GM23338 (cell line): ENCODE measurements at regions not wholly inside any gene's neighbourhood (a gene's known extent, or its start where the extent isn't known, plus 50 kb on each side); places are given as distances from the start of the nearest gene placed in this dataset.

ENCODE experiments used
- ATAC-seq: fragments of 200-7000 bp; cut with Tn5 transposase; 3 replicates; pipeline ENCODE4 v1.9.1; 2020
- DNase-seq: peaks from one replicate; pipeline ENCODE4 v3.0.0-alpha.2; 2015; ENCODE audit warnings: low spot score
- H2AFZ ChIP-seq: fragments of 200-600 bp; sonication (generic); 2 replicates; pipeline ENCODE4 v1.8.0; 2016; ENCODE audit warnings: antibody characterized with exemption, mild to moderate bottlenecking, moderate library complexity
- H3F3A ChIP-seq: fragments of 200-600 bp; sonication (generic); replicated peaks from 2 replicates; pipeline ENCODE4 v1.8.0; 2017; ENCODE audit warnings: antibody characterized with exemption, mixed run types, low read depth
- H3K27ac ChIP-seq: fragments of 200-600 bp; sonication (generic); 2 replicates; pipeline ENCODE4 v1.6.1; 2016; ENCODE audit warnings: low read depth
- H3K27me3 ChIP-seq: fragments of 200-600 bp; sonication (generic); 2 replicates; pipeline ENCODE4 v1.8.0; 2016; ENCODE audit warnings: mild to moderate bottlenecking, mixed run types, moderate library complexity; ENCODE audit not compliant: insufficient read depth
- H3K36me3 ChIP-seq: fragments of 200-600 bp; sonication (generic); 2 replicates; pipeline ENCODE4 v1.8.0; 2016; ENCODE audit warnings: mild to moderate bottlenecking; ENCODE audit not compliant: insufficient read depth
- H3K4me1 ChIP-seq: fragments of 200-600 bp; sonication (generic); 2 replicates; pipeline ENCODE4 v1.8.0; 2016; ENCODE audit warnings: mild to moderate bottlenecking, moderate library complexity; ENCODE audit not compliant: insufficient read depth
- H3K4me2 ChIP-seq: fragments of 200-600 bp; sonication (generic); 2 replicates; pipeline ENCODE4 v1.7.1; 2017; ENCODE audit warnings: mixed run types
- H3K4me3 ChIP-seq: fragments of 200-600 bp; sonication (generic); 2 replicates; pipeline ENCODE4 v1.6.1; 2016; ENCODE audit warnings: mixed run types
- H3K79me2 ChIP-seq: fragments of 200-600 bp; sonication (generic); replicated peaks from 2 replicates; pipeline ENCODE4 v1.8.0; 2017; ENCODE audit warnings: mild to moderate bottlenecking; ENCODE audit not compliant: insufficient read depth
- H3K9me2 ChIP-seq: fragments of 200-600 bp; sonication (generic); 2 replicates; pipeline ENCODE4 v1.8.0; 2017; ENCODE audit not compliant: insufficient read depth
- H4K20me1 ChIP-seq: fragments of 200-600 bp; sonication (generic); replicated peaks from 2 replicates; pipeline ENCODE4 v1.8.0; 2017; ENCODE audit warnings: mild to moderate bottlenecking; ENCODE audit not compliant: insufficient read depth
- H3K27ac Mint-ChIP-seq: 2 replicates; pipeline ENCODE4 v1.8.0; 2020; ENCODE audit warnings: inconsistent platforms, mild to moderate bottlenecking, moderate library complexity, mixed read lengths
- H3K27me3 Mint-ChIP-seq: 3 replicates; pipeline ENCODE4 v1.8.0; 2022; ENCODE audit warnings: low read depth, mild to moderate bottlenecking, moderate library complexity, mixed read lengths, inconsistent platforms; ENCODE audit not compliant: insufficient read depth, poor library complexity
- H3K36me3 Mint-ChIP-seq: 3 replicates; pipeline ENCODE4 v1.8.0; 2021; ENCODE audit warnings: low read depth, mild to moderate bottlenecking, inconsistent platforms, moderate library complexity, mixed read lengths
- H3K4me1 Mint-ChIP-seq: 3 replicates; pipeline ENCODE4 v1.8.0; 2020; ENCODE audit warnings: mild to moderate bottlenecking, inconsistent platforms, mixed read lengths
- H3K4me3 Mint-ChIP-seq: 3 replicates; pipeline ENCODE4 v1.8.0; 2021; ENCODE audit warnings: moderate library complexity, mild to moderate bottlenecking, inconsistent platforms, mixed read lengths
- H3K9me3 Mint-ChIP-seq: 3 replicates; pipeline ENCODE4 v1.8.0; 2020; ENCODE audit warnings: moderate library complexity, mild to moderate bottlenecking, inconsistent platforms, mixed read lengths
- CREB1 ChIP-seq: fragments of 250-450 bp; sonication (Bioruptor Pico); IDR thresholded peaks from 2 replicates; pipeline ENCODE4 v1.5.0; 2020; ENCODE audit warnings: low read depth, mild to moderate bottlenecking, moderate library complexity
- ETS1 ChIP-seq: IDR thresholded peaks from 2 replicates; pipeline ENCODE4 v1.6.1; 2016; ENCODE audit warnings: antibody characterized with exemption
- EZH2 ChIP-seq: fragments of 200-600 bp; sonication (generic); IDR thresholded peaks from one replicate; pipeline ENCODE4 v1.8.0; 2017; ENCODE audit warnings: antibody characterized with exemption, mild to moderate bottlenecking, low read depth; ENCODE audit not compliant: unreplicated experiment
- JUNB ChIP-seq: IDR thresholded peaks from one replicate; pipeline ENCODE4 v1.6.1; 2016; ENCODE audit warnings: antibody characterized with exemption; ENCODE audit not compliant: unreplicated experiment
- NANOG ChIP-seq: IDR thresholded peaks from 2 replicates; pipeline ENCODE4 v1.6.1; 2016; ENCODE audit warnings: antibody characterized with exemption, borderline replicate concordance
- STAT1 ChIP-seq: IDR thresholded peaks from one replicate; pipeline ENCODE4 v1.6.1; 2016; ENCODE audit warnings: antibody characterized with exemption; ENCODE audit not compliant: unreplicated experiment
- ZNF331 ChIP-seq: fragments of 250-450 bp; sonication (Bioruptor Pico); IDR thresholded peaks from 2 replicates; pipeline ENCODE4 v1.5.0; 2020; ENCODE audit warnings: low read depth, mild to moderate bottlenecking, moderate library complexity
- ZNF462 ChIP-seq: fragments of 250-450 bp; sonication (Bioruptor Pico); IDR thresholded peaks from 2 replicates; pipeline ENCODE4 v1.5.0; 2020; ENCODE audit warnings: mild to moderate bottlenecking, moderate library complexity
- TF ChIP-seq, protein P1 (sequence below): IDR thresholded peaks from one replicate; pipeline ENCODE4 v1.6.1; 2018; ENCODE audit warnings: antibody characterized with exemption; ENCODE audit not compliant: unreplicated experiment
- TF ChIP-seq, protein P2 (sequence below), 2 experiments: fragments of 200-600 bp in 1 of 2; sonication (generic) in 1 of 2; conservative IDR thresholded peaks; 2 replicates each; pipeline versions ENCODE4 v1.5.1 to v1.6.1; 2016 to 2017; ENCODE audit warnings: antibody characterized with exemption in 2 of 2, low read depth in 2 of 2, mild to moderate bottlenecking in 2 of 2, moderate library complexity in 1 of 2

GRCh38 chr19:30128211-30128610 lies 186.2 kb downstream of the URI1 start:
- TF ChIP-seq NANOG, result no peak
- TF ChIP-seq ZNF331 (CRISPR knock-in tag), result no peak
- no peak for TF ChIP-seq ETS1
- TF ChIP-seq, protein P1, sequence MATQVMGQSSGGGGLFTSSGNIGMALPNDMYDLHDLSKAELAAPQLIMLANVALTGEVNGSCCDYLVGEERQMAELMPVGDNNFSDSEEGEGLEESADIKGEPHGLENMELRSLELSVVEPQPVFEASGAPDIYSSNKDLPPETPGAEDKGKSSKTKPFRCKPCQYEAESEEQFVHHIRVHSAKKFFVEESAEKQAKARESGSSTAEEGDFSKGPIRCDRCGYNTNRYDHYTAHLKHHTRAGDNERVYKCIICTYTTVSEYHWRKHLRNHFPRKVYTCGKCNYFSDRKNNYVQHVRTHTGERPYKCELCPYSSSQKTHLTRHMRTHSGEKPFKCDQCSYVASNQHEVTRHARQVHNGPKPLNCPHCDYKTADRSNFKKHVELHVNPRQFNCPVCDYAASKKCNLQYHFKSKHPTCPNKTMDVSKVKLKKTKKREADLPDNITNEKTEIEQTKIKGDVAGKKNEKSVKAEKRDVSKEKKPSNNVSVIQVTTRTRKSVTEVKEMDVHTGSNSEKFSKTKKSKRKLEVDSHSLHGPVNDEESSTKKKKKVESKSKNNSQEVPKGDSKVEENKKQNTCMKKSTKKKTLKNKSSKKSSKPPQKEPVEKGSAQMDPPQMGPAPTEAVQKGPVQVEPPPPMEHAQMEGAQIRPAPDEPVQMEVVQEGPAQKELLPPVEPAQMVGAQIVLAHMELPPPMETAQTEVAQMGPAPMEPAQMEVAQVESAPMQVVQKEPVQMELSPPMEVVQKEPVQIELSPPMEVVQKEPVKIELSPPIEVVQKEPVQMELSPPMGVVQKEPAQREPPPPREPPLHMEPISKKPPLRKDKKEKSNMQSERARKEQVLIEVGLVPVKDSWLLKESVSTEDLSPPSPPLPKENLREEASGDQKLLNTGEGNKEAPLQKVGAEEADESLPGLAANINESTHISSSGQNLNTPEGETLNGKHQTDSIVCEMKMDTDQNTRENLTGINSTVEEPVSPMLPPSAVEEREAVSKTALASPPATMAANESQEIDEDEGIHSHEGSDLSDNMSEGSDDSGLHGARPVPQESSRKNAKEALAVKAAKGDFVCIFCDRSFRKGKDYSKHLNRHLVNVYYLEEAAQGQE, result no peak
- TF ChIP-seq STAT1, result no peak
- TF ChIP-seq JUNB, result no peak
- no peak for TF ChIP-seq ZNF462 (CRISPR knock-in tag)
- no peak for TF ChIP-seq EZH2
- no peak for TF ChIP-seq CREB1 (CRISPR knock-in tag)
- TF ChIP-seq, protein P2, sequence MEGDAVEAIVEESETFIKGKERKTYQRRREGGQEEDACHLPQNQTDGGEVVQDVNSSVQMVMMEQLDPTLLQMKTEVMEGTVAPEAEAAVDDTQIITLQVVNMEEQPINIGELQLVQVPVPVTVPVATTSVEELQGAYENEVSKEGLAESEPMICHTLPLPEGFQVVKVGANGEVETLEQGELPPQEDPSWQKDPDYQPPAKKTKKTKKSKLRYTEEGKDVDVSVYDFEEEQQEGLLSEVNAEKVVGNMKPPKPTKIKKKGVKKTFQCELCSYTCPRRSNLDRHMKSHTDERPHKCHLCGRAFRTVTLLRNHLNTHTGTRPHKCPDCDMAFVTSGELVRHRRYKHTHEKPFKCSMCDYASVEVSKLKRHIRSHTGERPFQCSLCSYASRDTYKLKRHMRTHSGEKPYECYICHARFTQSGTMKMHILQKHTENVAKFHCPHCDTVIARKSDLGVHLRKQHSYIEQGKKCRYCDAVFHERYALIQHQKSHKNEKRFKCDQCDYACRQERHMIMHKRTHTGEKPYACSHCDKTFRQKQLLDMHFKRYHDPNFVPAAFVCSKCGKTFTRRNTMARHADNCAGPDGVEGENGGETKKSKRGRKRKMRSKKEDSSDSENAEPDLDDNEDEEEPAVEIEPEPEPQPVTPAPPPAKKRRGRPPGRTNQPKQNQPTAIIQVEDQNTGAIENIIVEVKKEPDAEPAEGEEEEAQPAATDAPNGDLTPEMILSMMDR (conservative IDR thresholded peaks at IDR 0.05; ENCODE audit: low read depth in 2 of 2), result no peak
- Histone ChIP-seq H3K27ac (no peak overlapping the region), H4K20me1 (no peaks in the 10 kb centered on the region), H3K36me3 (no peaks in the 10 kb centered on the region), H2AFZ (no peak overlapping the region), H3K9me2 (0 out of 2 replicates have a peak, but pooled peaks cover 5% of the 10 kb centered on the region), H3K4me1 (no peaks in the 10 kb centered on the region), H3K79me2 (no peaks in the 10 kb centered on the region), H3F3A (no peaks in the 10 kb centered on the region), H3K4me3 (no peak overlapping the region), H3K27me3 (no peaks in the 10 kb centered on the region), H3K4me2 (no peak overlapping the region)
- H3K9me3 Mint-ChIP-seq, result no peaks in the 10 kb centered on the region; the same call in 2 of the 3 replicates
- DNase-seq, result no peak
- ATAC-seq, result no peak
- H3K4me3 Mint-ChIP-seq, result no peak overlapping the region
- H3K36me3 Mint-ChIP-seq, result no peaks in the 10 kb centered on the region
- H3K27me3 Mint-ChIP-seq, result peaks cover 4% of the 10 kb centered on the region
- no peak overlapping the region for H3K27ac Mint-ChIP-seq
- no peaks in the 10 kb centered on the region for H3K4me1 Mint-ChIP-seq
